ENCODE measurements at regions not wholly inside any gene's neighbourhood (a gene's known extent, or its start where the extent isn't known, plus 50 kb on each side); places are given as distances from the start of the nearest gene placed in this dataset.
A peak's percentile ranks its signal among the peaks of the same experiment; 100 is the strongest.

DNA sequence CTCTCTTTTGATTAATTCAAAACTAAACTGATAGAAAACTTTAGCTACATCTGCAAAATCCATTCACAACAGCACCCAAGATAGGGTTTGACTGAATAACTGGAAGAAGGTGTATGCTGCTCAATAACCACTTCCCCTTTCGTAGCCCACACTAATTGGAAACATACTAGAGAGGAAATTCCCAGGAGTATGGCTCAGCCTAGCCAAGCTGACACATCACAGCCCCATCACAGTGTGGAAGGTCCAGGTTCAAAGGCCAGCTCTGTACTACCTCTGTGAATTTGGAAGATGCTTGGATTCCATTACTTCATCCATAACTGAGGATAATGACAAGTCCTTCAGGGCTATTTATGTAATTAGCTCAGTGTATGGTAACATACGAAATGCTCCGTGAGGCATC is 185.4 kb downstream of the FBXO15 start:
- no peak for DNase-seq (ENCODE audit: low spot score)

DNA sequence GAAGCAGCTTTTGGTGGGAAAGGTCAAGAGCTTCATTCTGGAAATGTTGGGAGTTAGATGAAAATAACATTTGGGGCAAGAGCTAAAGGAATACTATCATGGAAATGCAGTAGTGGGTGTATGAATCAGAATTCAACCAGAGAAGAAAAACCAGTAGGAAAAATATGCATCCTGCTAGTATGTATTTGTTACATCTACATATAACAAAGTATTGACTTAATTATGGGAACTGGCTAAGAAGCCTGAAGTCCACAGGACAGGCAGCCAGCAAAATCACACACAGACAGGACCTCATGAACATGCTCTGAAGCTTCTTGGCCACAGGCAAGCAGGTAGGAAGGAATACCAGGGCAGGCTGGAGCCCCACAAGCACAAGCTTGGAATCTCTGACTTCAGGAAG is 185.8 kb downstream of the FBXO15 start:
- no peak for DNase-seq (ENCODE audit: low spot score)

DNA sequence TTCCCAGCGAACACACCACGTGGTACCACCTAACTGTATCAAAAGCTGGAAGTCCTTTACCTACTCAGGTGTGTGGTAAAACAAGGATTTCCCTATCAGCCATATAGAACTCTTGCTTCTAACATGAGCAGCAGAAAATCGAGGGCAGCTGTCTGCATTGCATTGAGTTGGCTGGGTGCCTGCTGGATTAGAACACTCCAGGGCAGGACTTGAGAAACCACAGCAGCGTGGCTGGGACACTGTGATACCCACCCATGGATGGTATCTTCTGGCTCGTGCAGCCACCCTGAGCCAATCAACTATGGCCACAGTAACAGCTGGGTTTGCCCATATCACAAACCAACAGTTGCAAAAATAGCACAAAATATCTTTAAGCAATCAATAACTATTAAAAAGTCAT is 188.3 kb downstream of the FBXO15 start:
- no peak for DNase-seq (ENCODE audit: low spot score)

DNA sequence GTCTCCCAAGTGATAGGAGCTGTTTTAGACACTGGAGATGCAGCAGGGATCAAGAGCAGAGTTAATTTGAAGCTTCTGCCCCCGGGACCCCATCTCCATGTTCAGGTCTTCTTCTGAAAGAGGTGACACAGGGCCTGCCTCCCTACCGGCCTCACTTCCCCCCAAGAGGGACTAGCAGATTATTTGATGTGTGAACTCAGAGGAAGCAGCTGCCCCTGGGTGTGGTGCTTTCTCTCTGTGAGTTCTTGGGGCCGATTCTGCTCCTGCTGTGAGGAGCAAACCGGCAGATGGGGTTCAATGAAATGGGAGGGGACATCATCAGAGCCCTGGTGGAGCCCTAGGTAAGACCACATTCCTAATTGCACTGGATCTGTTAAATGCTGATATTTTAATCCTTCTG is 193.4 kb downstream of the FBXO15 start:
- DNase-seq (ENCODE audit: low spot score) = no peak

DNA sequence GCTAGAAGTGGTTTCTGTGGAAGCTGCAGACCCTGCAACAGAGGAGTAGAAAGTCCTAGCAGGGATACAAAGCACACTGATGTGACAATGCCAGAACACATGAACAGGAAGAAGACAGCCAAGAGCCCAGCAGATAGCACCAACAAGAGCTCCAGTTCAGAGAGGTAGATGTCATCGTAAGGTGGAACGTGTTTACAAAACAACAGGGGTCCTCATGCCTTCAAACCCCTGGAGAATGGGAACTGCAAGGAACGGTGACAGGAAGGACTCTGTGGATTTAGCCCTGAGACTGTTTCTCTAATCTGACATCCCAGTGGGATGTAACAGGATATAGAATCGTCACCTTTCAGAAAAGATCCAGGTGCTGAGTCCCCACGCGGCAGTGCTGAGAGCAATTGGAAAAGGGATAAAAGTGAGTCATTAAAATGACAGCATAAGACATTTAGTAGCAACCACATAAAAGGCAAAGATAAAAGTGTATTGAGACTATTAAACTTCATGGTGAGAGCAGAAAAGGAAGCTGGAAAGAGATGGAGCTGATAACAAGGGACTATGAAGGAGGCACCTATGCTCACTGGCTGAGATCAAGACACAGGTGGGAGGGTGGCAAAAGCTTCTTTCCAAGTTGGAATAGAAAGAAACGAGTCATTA is 195.2 kb downstream of the FBXO15 start:
- DNase-seq (ENCODE audit: low spot score) = no peak

DNA sequence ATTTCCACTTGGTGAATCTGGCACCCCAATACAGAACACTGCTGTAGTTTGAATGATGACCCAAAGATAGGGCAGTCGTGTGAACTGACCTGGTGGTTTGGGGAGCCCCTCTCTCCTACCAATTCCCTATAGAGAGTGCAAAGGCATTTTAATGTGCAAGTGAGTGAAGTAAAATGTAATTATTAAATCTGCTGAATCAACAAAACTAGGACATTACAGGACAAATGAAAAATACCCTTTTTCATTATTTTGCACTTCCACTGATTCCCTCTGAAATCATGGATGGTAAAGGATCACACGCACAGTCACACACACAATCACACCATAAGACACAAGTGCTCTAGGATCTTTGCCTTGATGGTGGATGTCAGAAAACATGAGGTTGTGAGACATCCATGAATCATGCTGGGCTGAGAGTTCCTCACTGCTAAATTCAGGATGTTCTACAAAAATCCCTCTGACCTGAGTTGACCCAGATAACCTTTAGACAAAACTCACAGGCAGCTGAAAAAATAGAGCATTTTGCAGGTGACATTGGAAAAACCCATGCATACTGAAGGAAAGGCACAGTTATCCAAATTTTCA is 197.4 kb downstream of the FBXO15 start:
- DNase-seq (ENCODE audit: low spot score) = no peak

DNA sequence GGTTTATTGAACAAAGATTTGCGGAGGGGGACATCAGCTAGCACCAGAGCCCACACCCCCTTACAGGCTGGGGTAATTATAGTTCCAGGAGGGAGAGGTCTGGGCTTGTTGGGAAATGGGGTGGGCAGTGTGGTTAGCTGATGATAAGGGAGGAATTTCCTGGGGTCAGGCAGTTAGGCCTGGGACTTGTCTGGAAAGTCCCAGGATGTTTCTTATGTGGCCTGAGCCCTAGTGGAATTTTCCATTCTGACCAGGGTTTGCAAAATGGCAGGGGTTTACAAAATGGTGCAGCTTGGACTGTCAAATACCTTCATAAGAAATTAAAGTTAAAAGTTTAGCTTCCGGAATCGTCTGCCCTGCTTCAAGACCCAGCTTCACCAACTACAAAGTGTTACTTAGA is 199.1 kb downstream of the FBXO15 start:
- DNase-seq (ENCODE audit: low spot score) = peak; percentile 14

DNA sequence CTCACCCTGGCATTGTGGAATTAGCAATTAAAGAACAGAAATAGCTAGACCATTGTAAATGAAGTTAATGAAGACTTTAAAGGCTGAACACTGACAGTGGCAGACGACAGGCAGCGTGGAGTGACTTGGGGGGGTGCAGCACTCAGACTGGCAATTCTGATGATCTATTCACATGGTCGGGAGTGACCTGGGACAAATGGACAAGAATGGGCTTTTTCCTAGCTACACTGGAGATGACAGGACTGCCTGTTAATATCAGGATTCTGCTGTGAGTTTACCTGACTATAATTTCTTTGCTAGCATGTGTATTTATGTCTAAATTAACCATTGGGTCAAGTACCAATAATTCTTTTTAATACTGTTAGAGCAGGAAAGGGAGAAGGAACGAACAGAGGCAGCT is 199.6 kb downstream of the FBXO15 start:
- DNase-seq (ENCODE audit: low spot score) = no peak

DNA sequence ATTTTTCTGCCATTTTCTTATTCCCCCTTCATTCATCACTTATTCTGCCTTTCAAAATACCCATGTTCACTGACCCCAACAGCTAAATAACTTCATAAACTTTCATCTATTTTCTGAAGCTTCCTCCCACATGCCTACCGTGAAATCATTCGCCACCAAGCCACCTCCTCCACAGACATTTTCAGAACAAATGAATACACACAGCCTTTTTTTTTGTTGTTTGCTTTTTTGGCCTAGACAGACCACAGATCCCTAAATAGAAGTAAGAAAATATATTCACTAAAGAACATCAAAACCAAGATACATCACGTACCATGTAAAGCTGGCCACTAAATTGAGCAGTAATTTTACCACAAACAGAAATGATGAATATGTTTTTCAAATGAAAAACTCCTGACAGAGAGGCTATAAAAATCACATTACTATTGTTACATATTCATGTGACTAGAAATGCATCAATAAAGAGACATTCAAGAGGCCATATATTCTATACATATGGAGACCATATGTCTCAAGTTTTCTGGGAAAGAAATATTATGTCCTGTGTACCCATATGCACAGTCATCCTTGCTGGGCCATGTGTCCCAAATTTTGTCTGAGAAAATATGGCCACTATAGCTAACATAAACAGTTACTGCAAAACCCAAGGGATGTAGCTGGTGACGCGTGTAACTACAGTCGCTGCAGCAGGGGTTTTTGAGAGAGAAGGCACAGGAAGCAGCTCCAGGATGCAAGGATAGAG is 200.3 kb downstream of the FBXO15 start:
- no peak for DNase-seq (ENCODE audit: low spot score)

DNA sequence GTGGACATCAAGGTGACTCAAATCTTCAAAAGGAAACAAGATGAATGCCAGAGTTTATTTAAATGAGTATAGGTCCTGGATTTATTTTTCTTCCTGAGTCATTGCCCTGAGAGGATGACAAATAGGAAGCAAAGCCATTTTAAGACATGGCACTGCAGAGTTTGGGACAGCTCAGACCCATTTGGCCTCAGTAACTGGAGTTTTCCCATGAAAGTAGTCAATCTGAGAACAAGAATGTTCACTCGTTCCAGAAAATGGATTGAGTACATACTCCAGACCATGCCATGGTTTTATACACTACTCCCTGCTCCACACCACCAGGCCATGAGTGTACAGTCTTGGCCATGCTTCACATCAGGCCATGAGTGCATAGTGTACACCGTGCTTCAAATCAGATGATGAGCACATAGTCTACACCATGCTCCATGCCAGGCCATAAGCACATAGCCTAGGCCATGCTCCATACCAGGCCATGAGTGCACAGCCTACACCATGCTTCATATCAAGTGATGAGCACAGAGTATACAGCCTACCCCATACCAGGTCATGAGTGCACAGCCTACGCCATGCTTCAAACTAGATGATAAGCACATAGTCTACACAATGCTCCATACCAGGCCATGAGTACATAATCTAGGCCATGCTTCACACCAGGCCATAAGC is 202.4 kb downstream of the FBXO15 start:
- DNase-seq (ENCODE audit: low spot score) = no peak

DNA sequence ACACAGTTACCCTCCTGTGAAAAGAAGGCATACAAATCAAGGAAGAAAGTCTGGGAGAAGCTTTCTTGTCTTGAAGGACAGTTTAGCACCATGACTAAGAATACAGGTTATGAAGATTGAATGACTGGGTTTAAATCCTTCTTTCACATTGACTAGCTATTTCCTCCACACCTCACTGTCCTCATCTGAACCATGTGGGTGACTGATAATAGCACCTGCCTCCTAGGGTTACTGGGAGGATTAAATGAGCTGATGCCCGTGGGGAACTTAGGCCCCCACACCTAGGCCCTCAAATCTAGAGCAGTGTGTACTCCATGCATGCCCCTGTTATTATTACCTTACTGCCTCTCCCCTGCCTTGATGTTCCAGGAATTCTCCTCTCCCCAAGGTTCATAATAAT is 202.9 kb downstream of the FBXO15 start:
- DNase-seq (ENCODE audit: low spot score) = no peak

DNA sequence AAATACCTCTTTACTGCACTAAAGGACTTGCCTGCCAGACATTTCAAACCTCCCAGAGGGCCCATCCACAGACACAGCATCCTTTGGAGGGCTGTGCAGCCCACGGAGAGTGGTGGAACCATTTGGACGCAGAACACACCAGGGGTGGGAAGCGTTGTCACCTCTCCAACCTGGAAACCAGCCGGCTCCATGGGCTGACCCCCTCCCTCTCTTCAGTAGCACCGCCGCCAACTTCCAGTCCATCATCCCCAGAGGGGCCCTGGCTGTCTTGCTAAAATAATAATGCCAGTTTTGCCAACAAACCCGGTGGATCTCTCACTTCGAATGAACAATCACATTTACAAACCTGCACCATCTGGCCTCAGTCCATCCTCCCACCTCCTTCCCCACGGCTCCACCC is 203.9 kb downstream of the FBXO15 start:
- no peak for DNase-seq (ENCODE audit: low spot score)

DNA sequence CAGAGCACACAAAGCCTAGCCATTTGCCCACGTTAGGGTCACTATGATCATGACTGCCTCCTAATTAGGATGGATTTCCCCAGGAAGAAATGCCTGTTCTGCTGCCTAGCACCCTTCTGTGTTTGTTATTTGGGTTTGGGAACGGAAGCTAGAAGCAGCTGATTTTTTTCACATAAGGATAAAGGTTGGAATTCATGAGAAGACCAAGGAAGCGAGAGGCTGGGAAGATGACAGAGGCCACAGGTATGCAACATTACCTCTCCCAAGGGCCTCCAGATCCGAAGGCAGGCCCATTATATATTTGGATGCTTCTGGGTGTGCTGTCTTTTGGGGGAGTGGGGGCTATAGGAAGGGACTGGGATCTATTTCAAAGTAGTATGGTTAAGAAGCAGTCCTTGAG is 204.7 kb downstream of the FBXO15 start:
- no peak for DNase-seq (ENCODE audit: low spot score)

DNA sequence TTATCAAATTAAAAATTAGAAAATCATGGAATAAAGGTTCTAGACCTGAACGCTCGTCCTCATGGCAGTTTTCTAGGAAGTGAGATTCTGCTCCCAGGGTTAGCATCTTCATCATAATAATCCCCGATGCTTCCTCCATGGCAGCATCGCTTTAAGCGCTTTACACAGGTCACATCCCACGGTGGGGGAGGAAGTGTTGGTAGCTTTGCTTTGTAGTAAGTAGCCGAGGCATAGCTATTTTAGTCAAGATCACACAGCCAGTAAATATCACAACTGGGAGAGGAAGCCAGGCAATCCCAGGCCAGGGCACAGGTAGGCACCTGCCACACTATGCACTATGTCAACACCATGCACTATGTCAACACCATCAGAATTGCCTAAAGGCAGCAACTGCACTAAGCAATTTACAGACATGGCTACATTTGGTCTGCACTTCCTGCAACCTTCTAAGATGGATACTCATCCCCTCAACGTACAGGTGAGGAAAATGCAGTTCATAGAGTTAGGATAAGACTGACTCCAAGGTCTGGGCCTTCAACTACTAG is 205.5 kb downstream of the FBXO15 start:
- no peak for DNase-seq (ENCODE audit: low spot score)

DNA sequence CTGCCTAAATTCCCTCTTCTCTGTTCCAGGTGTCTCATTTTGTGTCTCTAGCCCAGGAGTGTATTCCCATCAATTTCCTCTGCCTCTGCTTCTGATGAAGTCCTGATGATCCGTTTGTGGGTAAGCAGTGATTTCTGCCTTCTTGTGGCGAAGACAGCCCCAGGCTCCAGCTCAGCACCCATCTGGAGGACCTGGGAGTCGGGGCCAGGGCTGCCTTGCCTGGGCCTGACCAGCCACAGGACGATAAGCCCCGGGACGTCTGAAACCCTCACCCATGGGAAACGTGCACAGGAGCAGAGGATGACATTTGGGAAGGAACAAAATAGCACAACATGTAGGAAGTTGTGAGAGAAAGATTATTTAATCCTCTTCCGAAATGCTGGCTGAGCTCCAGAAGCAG is 206.9 kb downstream of the FBXO15 start:
- DNase-seq (ENCODE audit: low spot score) = no peak

DNA sequence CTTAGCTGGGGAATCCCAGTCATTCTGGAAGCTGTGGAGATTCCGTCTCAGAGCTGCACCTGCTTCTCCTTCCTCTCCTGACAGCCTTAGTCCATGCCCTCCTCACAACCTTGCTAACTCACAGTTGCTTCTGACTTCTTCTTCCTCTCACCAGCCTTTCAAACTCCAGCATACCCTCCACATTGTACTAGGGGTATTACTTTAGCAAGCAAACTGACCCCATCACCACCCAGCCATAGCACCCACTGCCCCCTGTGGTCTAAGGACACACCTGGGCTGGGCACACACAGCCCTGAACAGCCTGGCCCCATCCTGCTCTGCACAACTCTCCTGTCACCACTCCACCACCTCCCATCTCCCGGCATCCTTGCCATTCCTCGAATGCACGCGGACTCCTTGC is 208.2 kb downstream of the FBXO15 start:
- DNase-seq (ENCODE audit: low spot score) = no peak

DNA sequence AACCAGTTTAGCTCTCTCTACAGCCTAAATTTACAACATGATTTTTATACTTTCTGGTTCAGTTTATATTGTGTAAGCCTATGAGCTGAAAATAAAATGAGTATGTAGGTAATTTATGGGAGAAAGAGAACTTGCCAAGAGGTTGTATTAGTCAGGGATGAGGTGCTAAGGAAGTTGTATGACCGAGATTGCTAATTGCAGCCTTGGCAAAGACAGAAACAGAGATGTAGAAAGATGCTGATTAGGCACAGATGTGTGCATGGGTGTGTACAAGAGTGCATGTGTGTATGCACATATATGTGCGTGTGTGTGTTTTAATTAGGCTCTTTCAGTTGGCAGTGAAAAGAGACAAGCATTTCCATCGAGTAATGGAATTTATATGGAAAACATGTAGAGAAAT is 213.9 kb downstream of the FBXO15 start:
- DNase-seq (ENCODE audit: low spot score) = no peak

DNA sequence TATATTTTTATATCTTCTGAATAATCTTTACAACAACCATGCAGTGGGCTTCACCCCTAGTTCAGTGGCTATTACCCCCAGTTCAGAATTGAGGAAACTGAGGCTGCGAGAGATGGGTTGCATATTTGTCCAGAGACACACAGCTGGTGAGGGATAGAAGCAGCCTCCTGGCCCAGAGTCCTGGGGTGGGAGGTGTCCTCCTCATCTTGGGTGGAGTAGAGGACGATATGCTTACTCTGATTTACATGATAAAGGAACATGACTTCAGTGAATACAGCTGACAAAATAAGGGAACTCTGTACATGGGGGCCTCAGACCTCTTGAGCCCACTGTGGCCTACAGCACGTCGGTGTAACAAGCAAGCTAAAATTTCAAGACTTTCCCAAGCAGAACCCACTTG is 214.7 kb downstream of the FBXO15 start:
- no peak for DNase-seq (ENCODE audit: low spot score)

DNA sequence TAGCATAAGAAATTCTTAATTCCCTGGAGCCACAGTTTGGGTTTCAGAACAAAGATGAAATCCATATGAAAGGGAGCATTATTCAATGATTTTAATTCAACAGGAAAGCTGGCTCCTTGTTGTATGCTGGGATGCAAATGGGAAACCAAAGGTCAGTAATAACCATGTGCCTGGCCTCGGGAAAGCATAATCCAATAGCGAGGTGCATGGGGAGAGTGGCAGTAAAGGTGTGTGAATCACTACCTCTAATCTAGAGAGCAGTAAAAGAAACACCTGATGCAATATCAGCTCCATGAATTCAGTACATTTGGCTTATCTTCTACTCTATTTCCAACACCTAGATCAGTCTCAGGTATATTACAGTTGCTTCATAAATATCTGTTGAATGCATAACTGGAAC is 220.1 kb downstream of the FBXO15 start:
- no peak for DNase-seq (ENCODE audit: low spot score)

DNA sequence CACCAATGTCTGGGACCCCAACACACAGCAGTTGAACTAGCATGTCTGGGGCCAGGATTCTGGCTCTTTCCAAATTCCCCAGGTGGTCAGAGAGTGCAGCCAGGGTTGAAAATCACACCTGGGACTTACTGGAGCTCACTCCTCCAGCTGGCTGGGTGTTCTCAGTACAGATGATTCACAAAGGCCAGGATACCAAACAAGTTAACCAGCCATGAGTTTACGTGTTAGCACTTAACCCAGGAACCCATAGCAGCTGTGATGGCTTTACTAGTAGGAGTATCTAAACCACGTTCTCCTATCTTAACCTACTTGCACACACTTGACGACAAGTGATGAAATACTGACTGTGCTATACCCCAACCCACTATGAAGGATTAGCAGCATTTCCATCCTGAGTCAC is 222.8 kb downstream of the FBXO15 start:
- no peak for DNase-seq (ENCODE audit: low spot score)

DNA sequence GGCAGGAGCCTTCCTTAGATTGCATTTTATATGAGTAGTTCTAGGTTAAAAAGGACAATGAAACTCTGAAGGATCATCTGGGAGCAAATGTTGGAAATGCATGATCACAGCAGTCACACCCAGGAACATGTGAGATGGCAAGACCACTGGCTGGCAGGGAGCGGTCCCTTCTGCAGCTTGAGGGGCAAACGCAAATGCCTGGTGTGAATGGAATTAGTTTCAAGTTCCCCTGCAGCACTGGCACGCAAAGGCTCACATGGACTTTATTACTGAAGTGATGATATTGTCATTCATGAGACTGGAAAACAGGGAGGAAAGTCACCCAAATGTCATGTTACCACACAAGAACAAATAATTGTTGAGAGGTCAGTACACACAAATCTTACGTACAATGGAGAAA is 223.3 kb downstream of the FBXO15 start:
- DNase-seq (ENCODE audit: low spot score) = no peak

DNA sequence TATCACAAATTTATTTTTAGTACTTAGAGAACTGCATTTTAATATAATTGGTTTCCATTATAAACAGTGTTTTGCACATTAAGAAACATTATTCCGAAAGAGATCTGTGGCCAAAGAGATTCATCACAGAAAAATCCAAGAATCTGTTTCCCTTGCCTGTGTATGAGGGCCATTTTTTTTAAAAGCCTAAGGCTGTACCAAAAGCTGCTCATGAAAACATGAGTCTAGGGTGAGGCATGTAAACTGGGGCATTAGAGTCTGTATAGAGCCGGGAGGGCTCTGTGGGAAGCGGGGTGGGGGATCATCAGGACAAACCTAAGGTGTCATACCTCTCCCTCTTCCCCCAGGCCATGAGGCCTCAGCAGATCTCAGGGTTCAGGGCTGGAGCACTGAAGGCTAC is 223.8 kb downstream of the FBXO15 start:
- DNase-seq (ENCODE audit: low spot score) = no peak

DNA sequence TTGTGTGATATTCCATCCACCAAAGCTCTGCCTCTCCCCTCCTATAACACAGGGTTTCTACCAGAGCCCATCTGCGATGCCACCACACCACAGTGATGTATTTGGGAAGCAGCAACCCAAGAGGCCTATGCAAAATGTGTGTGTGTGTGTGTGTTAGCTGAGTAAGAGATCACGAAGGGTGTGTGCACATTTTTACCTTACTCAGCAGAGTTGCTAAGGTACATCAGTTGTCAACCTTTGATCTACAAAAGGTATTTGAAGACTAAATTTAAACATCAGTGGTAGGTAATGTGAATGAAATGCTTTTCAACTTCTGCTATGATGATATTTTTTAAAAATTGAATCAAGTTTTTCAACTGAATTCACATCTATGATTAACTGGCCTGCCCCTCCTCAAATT is 227.6 kb downstream of the FBXO15 start:
- DNase-seq (ENCODE audit: low spot score) = no peak

Measured in H4 (cell line).